ENCODE measurements at regions not wholly inside any gene's neighbourhood (a gene's known extent, or its start where the extent isn't known, plus 50 kb on each side); places are given as distances from the start of the nearest gene placed in this dataset.
"Not testable (repeated sequence)": the region's sequence is repeated elsewhere in the genome, so short reads cannot be mapped to it uniquely, and the experiment has no call there.

DNA sequence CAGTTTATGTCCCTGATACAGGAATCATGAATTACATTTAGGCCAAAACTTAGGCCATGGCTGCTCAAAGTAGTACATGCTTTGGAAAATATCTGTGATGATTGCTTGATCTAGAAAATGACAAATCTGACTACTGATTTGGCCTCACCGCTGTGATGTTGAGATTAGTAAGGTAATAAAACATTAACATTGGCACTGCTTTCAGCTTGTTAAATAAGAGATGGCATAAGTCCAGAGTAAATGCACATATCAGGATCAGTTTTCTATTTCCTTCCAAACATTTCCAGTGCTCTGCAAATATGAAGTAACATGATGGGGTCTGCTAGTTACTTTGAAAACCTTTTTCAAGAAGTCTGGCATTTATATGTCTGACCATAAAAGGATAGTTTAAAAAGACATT, 687.3 kb upstream of the ACTRT1 start:
- no peaks in the 10 kb centered on the region for H3K27me3 Mint-ChIP-seq

DNA sequence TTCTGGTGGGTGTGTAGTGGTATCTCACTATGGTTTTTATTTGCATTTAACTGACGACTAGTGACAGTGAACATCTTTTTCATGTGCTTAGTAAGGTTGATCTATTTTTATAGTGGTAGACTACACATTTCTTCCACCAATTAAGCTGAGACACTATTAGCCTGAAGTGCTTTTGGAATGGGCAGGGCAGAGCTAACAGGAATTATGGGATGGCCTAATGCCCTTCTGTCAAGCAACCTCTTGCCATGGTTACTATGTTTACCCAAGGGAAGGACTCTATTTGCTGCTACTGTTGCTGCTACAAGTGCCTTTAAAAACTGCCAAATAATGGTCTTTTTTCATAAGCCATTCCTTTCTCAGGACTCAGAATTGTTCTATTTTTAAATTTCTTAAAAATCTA, 676.7 kb upstream of the ACTRT1 start:
- Mint-ChIP-seq H3K36me3 (no peaks in the 10 kb centered on the region), H3K4me3 (no peak overlapping the region), H3K9me3 (peaks cover 0 to 4% (median 0%) of the 10 kb centered on the region in 7 donors), H3K27ac (no peak overlapping the region), H3K4me1 (no peaks in the 10 kb centered on the region), H3K27me3 (no peaks in the 10 kb centered on the region)
- DNase-seq, result no peak
- ATAC-seq (ENCODE audit: low read depth in 2 of 2), result no peak

More for the DNA sequence above, 687.3 kb upstream of the ACTRT1 start:
- no peak overlapping the region for H3K4me3 Mint-ChIP-seq
- ATAC-seq (ENCODE audit: low read depth in 2 of 2) (no peak), DNase-seq (no peak)
- no peaks in the 10 kb centered on the region for H3K4me1 Mint-ChIP-seq
- no peak overlapping the region for H3K27ac Mint-ChIP-seq
- no peaks in the 10 kb centered on the region for H3K36me3 Mint-ChIP-seq
- H3K9me3 Mint-ChIP-seq, result peaks cover 0 to 2% (median 0%) of the 10 kb centered on the region in 7 donors

DNA sequence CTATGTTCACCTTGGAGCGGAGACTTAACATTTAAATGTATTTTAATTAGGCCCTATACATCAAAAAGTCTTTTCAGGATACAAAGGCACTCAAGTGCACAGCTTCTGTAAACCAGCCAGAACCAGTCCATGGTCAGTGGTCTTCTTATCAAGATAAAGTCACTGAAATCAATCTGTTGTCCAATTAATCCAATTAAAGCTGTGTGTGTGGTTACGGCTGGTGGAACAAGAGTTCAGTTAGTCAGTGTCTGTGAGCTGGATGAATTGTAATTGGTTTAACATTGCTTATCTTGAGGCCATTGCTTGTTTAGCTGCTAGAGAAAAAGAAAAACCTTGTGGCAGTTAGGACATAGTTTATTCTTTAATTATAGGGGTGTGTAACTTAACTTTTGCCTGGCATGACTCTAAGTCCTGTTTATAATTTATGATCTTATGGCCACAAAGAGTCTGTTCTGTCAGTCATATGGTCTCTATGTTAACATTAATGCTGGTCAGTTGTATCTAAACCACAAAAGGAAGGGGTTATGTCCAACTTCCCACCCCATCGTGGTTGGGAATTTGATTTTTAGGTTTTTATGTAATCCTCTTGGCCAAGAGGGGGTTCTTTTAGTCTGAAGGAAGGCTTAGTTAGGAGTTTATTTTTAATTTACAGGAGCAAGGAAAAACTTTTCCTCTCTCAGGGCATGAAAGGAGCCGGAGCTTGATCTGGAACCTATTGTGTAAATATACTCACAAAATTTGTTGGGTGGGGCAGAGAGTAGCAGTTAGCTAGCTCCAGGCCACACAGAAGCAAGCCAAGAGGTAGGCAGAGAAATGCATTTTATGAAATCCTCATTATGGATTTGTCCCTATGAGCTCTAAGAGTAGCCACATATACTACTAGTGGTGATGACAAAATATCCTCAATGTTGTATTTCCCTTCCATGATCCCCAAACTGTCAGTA, 665.7 kb upstream of the ACTRT1 start:
- no peaks in the 10 kb centered on the region for H3K4me1 Mint-ChIP-seq
- no peak overlapping the region for H3K4me3 Mint-ChIP-seq
- no peak for ATAC-seq (ENCODE audit: low read depth in 2 of 2)
- H3K36me3 Mint-ChIP-seq, result no peaks in the 10 kb centered on the region
- H3K27ac Mint-ChIP-seq, result no peak overlapping the region
- H3K27me3 Mint-ChIP-seq, result no peaks in the 10 kb centered on the region
- DNase-seq, result no peak
- peaks cover 0 to 4% (median 0%) of the 10 kb centered on the region in 7 donors for H3K9me3 Mint-ChIP-seq

DNA sequence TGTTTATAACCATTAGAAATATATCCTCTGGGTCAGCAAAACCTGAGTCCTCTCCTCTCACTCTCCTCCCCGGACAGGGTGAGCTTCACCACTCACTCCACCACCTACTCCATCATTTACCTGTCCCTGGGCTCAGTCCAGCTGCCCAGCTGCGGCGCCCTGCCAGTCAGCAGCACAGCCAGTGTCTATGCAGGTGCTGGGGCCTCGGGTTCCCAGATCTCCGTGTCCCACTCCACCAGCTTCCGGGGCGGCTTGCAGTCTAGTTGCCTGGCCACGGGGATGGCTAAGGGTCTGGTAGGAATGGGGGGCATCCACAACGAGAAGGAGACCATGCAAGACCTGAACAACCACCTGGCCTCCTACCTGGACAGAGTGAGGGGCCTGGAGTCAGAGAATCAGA, 662.2 kb upstream of the ACTRT1 start:
- Mint-ChIP-seq H3K4me3 (no peak overlapping the region), H3K36me3 (no peaks in the 10 kb centered on the region), H3K27me3 (no peaks in the 10 kb centered on the region), H3K9me3 (peaks cover 0 to 7% (median 0%) of the 10 kb centered on the region in 7 donors), H3K27ac (no peak overlapping the region), H3K4me1 (no peaks in the 10 kb centered on the region)
- ATAC-seq (ENCODE audit: low read depth in 2 of 2), result no peak
- no peak for DNase-seq

GRCh38 chrX:128699716-128700285, 647.6 kb upstream of the ACTRT1 start:
- Mint-ChIP-seq H3K27ac (no peak overlapping the region), H3K4me1 (no peaks in the 10 kb centered on the region), H3K36me3 (no peaks in the 10 kb centered on the region), H3K27me3 (no peaks in the 10 kb centered on the region), H3K9me3 (peaks cover 0 to 5% (median 2%) of the 10 kb centered on the region in 7 donors), H3K4me3 (peak overlapping the region in 1 of 8 donors; percentile 42)
- ATAC-seq (ENCODE audit: low read depth in 2 of 2) (no peak), DNase-seq (no peak)

GRCh38 chrX:128698573-128699181, 646.5 kb upstream of the ACTRT1 start:
- Mint-ChIP-seq H3K27ac (no peak overlapping the region), H3K27me3 (no peaks in the 10 kb centered on the region), H3K36me3 (no peaks in the 10 kb centered on the region), H3K4me3 (no peak overlapping the region), H3K9me3 (peaks cover 0 to 5% (median 2%) of the 10 kb centered on the region in 7 donors), H3K4me1 (no peaks in the 10 kb centered on the region)
- DNase-seq, result no peak
- ATAC-seq (ENCODE audit: low read depth in 2 of 2), result no peak

DNA sequence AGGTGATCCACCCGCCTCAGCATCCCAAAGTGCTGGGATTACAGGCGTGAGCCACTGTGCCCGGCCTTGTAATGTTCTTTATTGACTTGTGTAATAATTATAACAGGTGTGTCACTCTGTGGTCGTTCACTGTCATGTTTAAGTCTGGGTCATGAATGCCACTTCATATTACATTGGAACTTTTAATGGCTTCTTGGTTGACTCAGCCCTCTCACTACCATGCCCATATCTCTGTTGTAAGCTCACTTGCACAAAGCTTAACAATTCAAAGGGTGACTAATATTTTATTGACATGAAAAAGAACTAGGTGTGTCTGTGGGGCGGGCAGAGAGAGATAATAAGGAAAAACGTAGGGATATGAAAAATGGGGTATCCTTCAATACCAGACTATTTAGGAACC, 639.7 kb upstream of the ACTRT1 start:
- H3K27me3 Mint-ChIP-seq, result no peaks in the 10 kb centered on the region
- no peaks in the 10 kb centered on the region for H3K4me1 Mint-ChIP-seq
- DNase-seq (no peak), ATAC-seq (ENCODE audit: low read depth in 2 of 2) (no peak)
- no peak overlapping the region for H3K4me3 Mint-ChIP-seq
- H3K36me3 Mint-ChIP-seq, result no peaks in the 10 kb centered on the region
- H3K27ac Mint-ChIP-seq, result no peak overlapping the region
- H3K9me3 Mint-ChIP-seq, result peaks cover 0 to 8% (median 2%) of the 10 kb centered on the region in 7 donors

GRCh38 chrX:128685387-128685786, 633.2 kb upstream of the ACTRT1 start:
- Mint-ChIP-seq H3K27me3 (no peaks in the 10 kb centered on the region), H3K9me3 (peaks cover 0 to 11% (median 5%) of the 10 kb centered on the region in 7 donors), H3K4me3 (no peak overlapping the region), H3K27ac (no peak overlapping the region), H3K36me3 (no peaks in the 10 kb centered on the region), H3K4me1 (no peaks in the 10 kb centered on the region)
- no peak for DNase-seq
- no peak for ATAC-seq (ENCODE audit: low read depth in 2 of 2)

GRCh38 chrX:128676651-128677050, 624.4 kb upstream of the ACTRT1 start:
- Mint-ChIP-seq H3K36me3 (no peaks in the 10 kb centered on the region), H3K4me1 (no peaks in the 10 kb centered on the region), H3K27me3 (no peaks in the 10 kb centered on the region), H3K9me3 (peaks cover 0 to 7% (median 2%) of the 10 kb centered on the region in 7 donors), H3K27ac (no peak overlapping the region), H3K4me3 (no peak overlapping the region)
- DNase-seq (no peak), ATAC-seq (ENCODE audit: low read depth in 2 of 2) (no peak)

DNA sequence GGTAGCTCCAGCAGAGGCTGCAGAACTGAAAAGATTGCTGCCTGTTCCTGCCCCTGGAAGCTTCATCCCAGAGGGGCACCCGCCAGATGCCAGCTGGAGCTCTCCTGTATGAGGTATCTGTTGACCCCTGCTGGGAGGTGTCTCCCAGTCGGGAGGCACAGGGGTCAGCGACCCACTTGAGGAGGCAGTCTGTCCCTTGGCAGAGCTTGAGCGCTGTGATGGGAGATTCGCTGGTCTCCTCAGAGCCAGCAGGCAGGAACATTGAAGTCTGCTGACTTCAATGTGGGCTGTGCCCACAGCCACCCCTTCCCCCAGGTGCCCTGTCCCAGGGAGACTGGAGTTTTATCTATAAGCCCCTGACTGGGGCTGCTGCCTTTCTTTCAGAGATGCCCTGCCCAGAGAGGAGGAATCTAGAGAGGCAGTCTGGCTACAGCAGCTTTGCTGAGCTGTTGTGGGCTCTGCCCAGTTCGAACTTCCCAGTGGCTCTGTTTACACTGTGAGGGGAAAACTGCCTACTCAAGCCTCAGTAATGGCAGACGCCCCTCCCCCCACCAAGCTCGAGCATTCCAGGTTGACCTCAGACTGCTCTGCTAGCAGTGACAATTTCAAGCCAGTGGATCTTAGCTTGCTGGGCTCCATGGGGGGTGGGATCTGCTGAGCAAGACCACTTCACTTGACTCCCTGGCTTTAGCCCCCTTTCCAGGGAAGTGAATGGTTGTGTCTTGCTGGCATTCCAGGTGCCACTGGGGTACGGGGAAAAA, 622.3 kb upstream of the ACTRT1 start:
- ATAC-seq (ENCODE audit: low read depth in 2 of 2); H3K4me1 Mint-ChIP-seq; H3K27me3 Mint-ChIP-seq; H3K4me3 Mint-ChIP-seq; DNase-seq; H3K27ac Mint-ChIP-seq; H3K36me3 Mint-ChIP-seq: not testable (repeated sequence)
- H3K9me3 Mint-ChIP-seq, result peaks cover 0 to 18% (median under 1%) of the 10 kb centered on the region in 7 donors

GRCh38 chrX:128664211-128664610, 612.0 kb upstream of the ACTRT1 start:
- DNase-seq, result no peak
- Mint-ChIP-seq H3K27me3 (no peaks in the 10 kb centered on the region), H3K9me3 (peaks cover 0 to 15% (median 9%) of the 10 kb centered on the region in 7 donors), H3K27ac (no peak overlapping the region), H3K4me3 (no peak overlapping the region), H3K4me1 (no peaks in the 10 kb centered on the region), H3K36me3 (peaks cover 0 to 8% of the 10 kb centered on the region in 2 donors)
- no peak for ATAC-seq (ENCODE audit: low read depth in 2 of 2)

DNA sequence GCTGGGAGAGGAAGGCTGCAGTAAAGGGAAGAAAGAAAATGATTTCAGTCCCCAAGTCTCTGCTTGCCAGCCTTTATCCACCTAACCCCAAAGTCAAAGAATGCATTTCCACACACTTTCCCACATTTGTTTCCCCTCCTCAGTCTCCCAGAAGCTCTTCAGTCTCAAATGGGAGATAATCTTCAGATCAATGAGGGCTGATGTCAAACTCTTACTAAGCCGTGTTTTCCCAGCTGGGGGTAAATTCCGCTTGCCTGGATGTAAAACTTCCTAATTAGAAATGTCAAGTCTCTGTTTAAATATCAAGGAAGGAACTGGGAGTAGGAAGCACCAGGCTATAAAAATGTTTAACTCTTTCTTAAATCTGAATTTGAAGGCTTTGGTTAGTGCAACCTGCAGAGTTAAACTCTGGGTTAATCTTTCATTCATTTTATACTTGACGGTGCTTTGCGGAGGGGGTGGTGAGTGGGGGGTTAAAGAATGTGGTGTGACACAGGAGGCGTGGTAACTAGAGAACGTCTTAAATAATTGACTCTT, 601.4 kb upstream of the ACTRT1 start:
- Mint-ChIP-seq H3K9me3 (peaks cover 4 to 17% (median 7%) of the 10 kb centered on the region in 7 donors), H3K4me3 (no peak overlapping the region), H3K27me3 (no peaks in the 10 kb centered on the region), H3K4me1 (no peaks in the 10 kb centered on the region), H3K27ac (no peak overlapping the region), H3K36me3 (no peaks in the 10 kb centered on the region)
- ATAC-seq (ENCODE audit: low read depth in 2 of 2), result no peak
- no peak for DNase-seq

DNA sequence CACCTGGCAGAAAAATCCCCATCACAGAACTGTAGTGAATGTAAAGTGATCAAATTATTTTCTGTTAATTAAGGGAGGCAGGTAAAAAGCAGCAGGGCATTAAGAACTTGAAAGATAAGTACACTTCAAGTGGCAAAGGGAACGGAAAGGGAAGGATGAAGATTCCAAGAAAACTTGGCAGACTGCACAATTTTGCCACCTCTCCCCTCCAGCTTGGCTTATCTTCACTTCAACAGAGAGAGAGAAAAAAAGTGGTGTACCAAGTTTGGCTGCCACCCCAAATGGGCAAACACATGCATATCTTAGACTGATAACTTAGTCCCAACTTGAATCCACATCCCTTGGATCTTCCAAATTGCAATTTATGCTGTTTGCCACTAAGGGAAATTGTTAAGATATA, 598.1 kb upstream of the ACTRT1 start:
- H3K9me3 Mint-ChIP-seq, result peaks cover 0 to 5% (median 0%) of the 10 kb centered on the region in 7 donors
- no peak for DNase-seq
- no peaks in the 10 kb centered on the region for H3K27me3 Mint-ChIP-seq

More for the DNA sequence above, 598.1 kb upstream of the ACTRT1 start:
- Mint-ChIP-seq H3K4me1 (no peaks in the 10 kb centered on the region), H3K4me3 (no peak overlapping the region), H3K36me3 (no peaks in the 10 kb centered on the region), H3K27ac (no peak overlapping the region)
- ATAC-seq (ENCODE audit: low read depth in 2 of 2), result no peak

All from naive B cell (primary cell).